ENCODE measurements at regions not wholly inside any gene's neighbourhood (a gene's known extent, or its start where the extent isn't known, plus 50 kb on each side); places are given as distances from the start of the nearest gene placed in this dataset.
A peak's percentile ranks its signal among the peaks of the same experiment; 100 is the strongest.

- H3K9me3 ChIP-seq (ENCODE audit: control insufficient read depth in 2 of 2, insufficient read depth in 1 of 2, low read length in 1 of 2) = no peaks in the 10 kb centered on the region
- H3K27ac ChIP-seq (ENCODE audit: low read depth in 1 of 2, low read length in 1 of 2) = no peak overlapping the region
- no peaks in the 10 kb centered on the region for H3K36me3 ChIP-seq (ENCODE audit: control insufficient read depth in 2 of 2, insufficient read depth in 2 of 2, low read length in 1 of 2)
- WGBS = 62% methylated on average over 3 of the region's 3 CpGs
- DNase-seq (ENCODE audit: low read depth in 6 of 9, low spot score in 9 of 9) = no peak
- H3K27me3 ChIP-seq (ENCODE audit: control insufficient read depth in 2 of 2, insufficient read depth in 1 of 2, low read length in 1 of 2) = no peaks in the 10 kb centered on the region
- H3K4me3 ChIP-seq (ENCODE audit: low read length in 2 of 2) = no peak overlapping the region
- no peaks in the 10 kb centered on the region for H3K4me1 ChIP-seq (ENCODE audit: control insufficient read depth in 2 of 2, insufficient read depth in 2 of 2, low read length in 2 of 2)
Measured at GRCh38 chr2:18083806-18084205, 205.3 kb downstream of the KCNS3 start.

DNA sequence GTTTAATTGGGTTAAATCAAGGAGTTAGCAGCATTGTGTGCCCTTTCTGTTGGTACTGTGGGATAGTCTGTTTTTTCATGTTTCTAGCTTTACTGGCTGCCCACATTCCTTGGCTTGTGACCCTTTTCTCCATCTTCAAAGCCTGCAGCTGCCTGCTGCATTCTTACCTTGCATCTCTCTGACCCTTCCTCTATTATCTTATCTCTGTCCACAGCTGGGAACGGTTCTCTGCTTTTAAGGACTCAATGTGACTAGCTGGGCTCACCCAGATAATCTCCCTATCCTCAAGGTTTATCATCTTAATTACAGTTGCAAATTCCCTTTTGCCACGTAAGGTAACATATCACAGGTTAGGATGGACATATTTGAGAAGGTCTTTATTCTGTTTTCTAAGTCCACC is 199.7 kb downstream of the KCNS3 start:
- Histone ChIP-seq H3K4me1 (ENCODE audit: control insufficient read depth in 2 of 2, insufficient read depth in 2 of 2, low read length in 2 of 2) (no peaks in the 10 kb centered on the region), H3K27me3 (ENCODE audit: control insufficient read depth in 2 of 2, insufficient read depth in 1 of 2, low read length in 1 of 2) (no peaks in the 10 kb centered on the region), H3K4me3 (ENCODE audit: low read length in 2 of 2) (no peak overlapping the region), H3K27ac (ENCODE audit: low read depth in 1 of 2, low read length in 1 of 2) (no peak overlapping the region), H3K9me3 (ENCODE audit: control insufficient read depth in 2 of 2, insufficient read depth in 1 of 2, low read length in 1 of 2) (no peaks in the 10 kb centered on the region), H3K36me3 (ENCODE audit: control insufficient read depth in 2 of 2, insufficient read depth in 2 of 2, low read length in 1 of 2) (no peaks in the 10 kb centered on the region)
- 88% methylated on average over 2 of the region's 2 CpGs for WGBS
- DNase-seq (ENCODE audit: low read depth in 6 of 9, low spot score in 9 of 9) = no peak

DNA sequence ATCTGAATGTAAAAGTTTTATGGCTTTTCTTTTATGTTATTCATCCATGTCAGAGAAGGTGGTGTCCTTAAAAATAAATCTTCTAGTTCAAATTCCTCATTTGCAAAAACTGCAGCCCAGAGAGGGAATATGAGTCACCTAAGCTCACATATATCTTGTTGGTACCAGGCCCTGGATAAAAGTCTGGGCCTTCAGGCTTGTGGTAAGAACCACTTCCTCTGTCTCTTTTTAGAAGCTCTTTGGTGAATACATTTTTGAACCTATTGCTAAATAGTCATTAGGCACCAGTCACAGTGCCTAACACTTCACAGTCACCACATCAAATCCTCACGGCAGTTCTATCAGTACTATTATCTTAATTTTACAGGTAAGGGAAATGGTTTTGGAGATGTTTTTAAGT is 199.2 kb downstream of the KCNS3 start:
- 14% methylated on average over 1 of the region's 1 CpG for WGBS
- peak in 2 of 9 donors; percentile 4 to 46 for DNase-seq (ENCODE audit: low read depth in 6 of 9, low spot score in 9 of 9)
- Histone ChIP-seq H3K9me3 (ENCODE audit: control insufficient read depth in 2 of 2, insufficient read depth in 1 of 2, low read length in 1 of 2) (no peaks in the 10 kb centered on the region), H3K27me3 (ENCODE audit: control insufficient read depth in 2 of 2, insufficient read depth in 1 of 2, low read length in 1 of 2) (no peaks in the 10 kb centered on the region), H3K4me3 (ENCODE audit: low read length in 2 of 2) (no peak overlapping the region), H3K36me3 (ENCODE audit: control insufficient read depth in 2 of 2, insufficient read depth in 2 of 2, low read length in 1 of 2) (no peaks in the 10 kb centered on the region), H3K4me1 (ENCODE audit: control insufficient read depth in 2 of 2, insufficient read depth in 2 of 2, low read length in 2 of 2) (no peaks in the 10 kb centered on the region), H3K27ac (ENCODE audit: low read depth in 1 of 2, low read length in 1 of 2) (no peak overlapping the region)

DNA sequence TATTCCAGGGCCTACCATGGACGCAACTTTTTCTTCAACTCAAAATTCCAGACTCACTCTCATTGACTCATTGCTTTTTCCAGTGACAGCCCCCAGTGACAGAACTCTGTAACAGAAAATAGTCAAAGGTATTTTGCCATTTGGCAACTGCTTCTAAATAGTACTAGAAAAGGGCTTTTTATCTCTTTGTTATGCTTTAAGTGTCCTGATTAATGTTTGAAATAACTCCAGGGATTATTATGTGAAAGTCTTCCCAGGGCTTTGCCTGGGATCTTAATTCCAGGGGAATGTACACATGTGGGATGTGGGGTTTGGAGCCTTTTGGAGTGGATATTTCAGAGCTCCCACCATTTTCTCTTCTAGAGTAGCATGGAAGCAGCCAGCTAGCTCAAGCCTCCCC is 198.8 kb downstream of the KCNS3 start:
- Histone ChIP-seq H3K4me3 (ENCODE audit: low read length in 2 of 2) (no peak overlapping the region), H3K9me3 (ENCODE audit: control insufficient read depth in 2 of 2, insufficient read depth in 1 of 2, low read length in 1 of 2) (no peaks in the 10 kb centered on the region), H3K27me3 (ENCODE audit: control insufficient read depth in 2 of 2, insufficient read depth in 1 of 2, low read length in 1 of 2) (no peaks in the 10 kb centered on the region), H3K36me3 (ENCODE audit: control insufficient read depth in 2 of 2, insufficient read depth in 2 of 2, low read length in 1 of 2) (no peaks in the 10 kb centered on the region), H3K4me1 (ENCODE audit: control insufficient read depth in 2 of 2, insufficient read depth in 2 of 2, low read length in 2 of 2) (no peaks in the 10 kb centered on the region), H3K27ac (ENCODE audit: low read depth in 1 of 2, low read length in 1 of 2) (no peak overlapping the region)
- no peak for DNase-seq (ENCODE audit: low read depth in 6 of 9, low spot score in 9 of 9)
- 0% methylated on average over 1 of the region's 1 CpG for WGBS

DNA sequence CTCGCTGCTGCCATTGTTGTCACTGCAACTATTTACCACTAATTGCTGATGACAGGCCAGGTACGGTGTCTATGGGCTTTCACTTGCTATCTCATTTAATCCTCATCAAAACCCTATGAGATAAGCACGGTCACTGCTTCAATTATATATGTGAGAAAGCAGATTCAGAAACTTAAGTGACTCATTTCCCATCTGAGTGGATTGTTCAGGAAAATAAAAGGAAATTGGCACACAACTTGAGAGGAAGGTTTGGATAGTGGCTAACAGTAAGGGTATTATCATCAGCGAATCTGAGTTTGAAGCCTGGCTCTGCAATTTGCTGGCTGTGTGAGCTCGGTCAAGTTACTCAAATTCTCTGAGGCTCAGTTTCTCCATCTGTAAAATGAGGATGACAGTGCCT is 196.0 kb downstream of the KCNS3 start:
- Histone ChIP-seq H3K27ac (ENCODE audit: low read depth in 1 of 2, low read length in 1 of 2) (no peak overlapping the region), H3K4me3 (ENCODE audit: low read length in 2 of 2) (no peak overlapping the region), H3K4me1 (ENCODE audit: control insufficient read depth in 2 of 2, insufficient read depth in 2 of 2, low read length in 2 of 2) (no peaks in the 10 kb centered on the region), H3K36me3 (ENCODE audit: control insufficient read depth in 2 of 2, insufficient read depth in 2 of 2, low read length in 1 of 2) (no peaks in the 10 kb centered on the region), H3K27me3 (ENCODE audit: control insufficient read depth in 2 of 2, insufficient read depth in 1 of 2, low read length in 1 of 2) (no peaks in the 10 kb centered on the region), H3K9me3 (ENCODE audit: control insufficient read depth in 2 of 2, insufficient read depth in 1 of 2, low read length in 1 of 2) (no peaks in the 10 kb centered on the region)
- DNase-seq (ENCODE audit: low read depth in 6 of 9, low spot score in 9 of 9) = no peak
- 95% methylated on average over 5 of the region's 5 CpGs for WGBS

DNA sequence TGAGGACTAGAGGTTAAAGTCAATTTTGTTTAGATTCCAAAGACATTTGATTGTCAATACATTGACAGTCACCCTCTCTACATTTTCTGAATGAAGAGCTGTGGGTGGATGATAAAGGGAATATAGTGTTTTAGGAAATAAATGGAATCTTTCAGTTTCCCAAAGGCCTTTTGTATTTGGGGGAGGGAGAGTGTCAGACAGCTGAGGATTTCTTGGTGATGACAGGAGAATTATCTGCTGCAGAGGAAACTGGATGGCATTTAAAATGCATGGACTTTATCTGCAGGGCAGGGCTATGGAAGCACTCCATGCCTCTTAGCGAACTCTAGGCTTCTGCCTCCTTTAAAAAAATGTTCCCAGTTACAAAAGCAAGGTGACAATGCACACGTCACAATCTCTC is 195.1 kb downstream of the KCNS3 start:
- 89% methylated on average over 2 of the region's 2 CpGs for WGBS
- Histone ChIP-seq H3K36me3 (ENCODE audit: control insufficient read depth in 2 of 2, insufficient read depth in 2 of 2, low read length in 1 of 2) (no peaks in the 10 kb centered on the region), H3K4me3 (ENCODE audit: low read length in 2 of 2) (no peak overlapping the region), H3K27me3 (ENCODE audit: control insufficient read depth in 2 of 2, insufficient read depth in 1 of 2, low read length in 1 of 2) (no peaks in the 10 kb centered on the region), H3K4me1 (ENCODE audit: control insufficient read depth in 2 of 2, insufficient read depth in 2 of 2, low read length in 2 of 2) (no peaks in the 10 kb centered on the region), H3K27ac (ENCODE audit: low read depth in 1 of 2, low read length in 1 of 2) (no peak overlapping the region), H3K9me3 (ENCODE audit: control insufficient read depth in 2 of 2, insufficient read depth in 1 of 2, low read length in 1 of 2) (no peaks in the 10 kb centered on the region)
- DNase-seq (ENCODE audit: low read depth in 6 of 9, low spot score in 9 of 9) = no peak

GRCh38 chr2:18067588-18068384 is 189.3 kb downstream of the KCNS3 start:
- no peaks in the 10 kb centered on the region for H3K27me3 ChIP-seq (ENCODE audit: control insufficient read depth in 2 of 2, insufficient read depth in 1 of 2, low read length in 1 of 2)
- no peaks in the 10 kb centered on the region for H3K36me3 ChIP-seq (ENCODE audit: control insufficient read depth in 2 of 2, insufficient read depth in 2 of 2, low read length in 1 of 2)
- H3K4me3 ChIP-seq (ENCODE audit: low read length in 2 of 2) = no peak overlapping the region
- 58% methylated on average over 9 of the region's 9 CpGs for WGBS
- no peak overlapping the region for H3K27ac ChIP-seq (ENCODE audit: low read depth in 1 of 2, low read length in 1 of 2)
- H3K4me1 ChIP-seq (ENCODE audit: control insufficient read depth in 2 of 2, insufficient read depth in 2 of 2, low read length in 2 of 2) = no peaks in the 10 kb centered on the region
- H3K9me3 ChIP-seq (ENCODE audit: control insufficient read depth in 2 of 2, insufficient read depth in 1 of 2, low read length in 1 of 2) = no peaks in the 10 kb centered on the region
- no peak for DNase-seq (ENCODE audit: low read depth in 6 of 9, low spot score in 9 of 9)

GRCh38 chr2:18066894-18067293 is 188.4 kb downstream of the KCNS3 start:
- no peaks in the 10 kb centered on the region for H3K4me1 ChIP-seq (ENCODE audit: control insufficient read depth in 2 of 2, insufficient read depth in 2 of 2, low read length in 2 of 2)
- no peaks in the 10 kb centered on the region for H3K9me3 ChIP-seq (ENCODE audit: control insufficient read depth in 2 of 2, insufficient read depth in 1 of 2, low read length in 1 of 2)
- WGBS = 84% methylated on average over 2 of the region's 2 CpGs
- no peak for DNase-seq (ENCODE audit: low read depth in 6 of 9, low spot score in 9 of 9)
- no peaks in the 10 kb centered on the region for H3K36me3 ChIP-seq (ENCODE audit: control insufficient read depth in 2 of 2, insufficient read depth in 2 of 2, low read length in 1 of 2)
- H3K27me3 ChIP-seq (ENCODE audit: control insufficient read depth in 2 of 2, insufficient read depth in 1 of 2, low read length in 1 of 2) = no peaks in the 10 kb centered on the region
- H3K4me3 ChIP-seq (ENCODE audit: low read length in 2 of 2) = no peak overlapping the region
- no peak overlapping the region for H3K27ac ChIP-seq (ENCODE audit: low read depth in 1 of 2, low read length in 1 of 2)

GRCh38 chr2:18066066-18066465 is 187.6 kb downstream of the KCNS3 start:
- no peak for DNase-seq (ENCODE audit: low read depth in 6 of 9, low spot score in 9 of 9)
- Histone ChIP-seq H3K36me3 (ENCODE audit: control insufficient read depth in 2 of 2, insufficient read depth in 2 of 2, low read length in 1 of 2) (no peaks in the 10 kb centered on the region), H3K27ac (ENCODE audit: low read depth in 1 of 2, low read length in 1 of 2) (no peak overlapping the region), H3K27me3 (ENCODE audit: control insufficient read depth in 2 of 2, insufficient read depth in 1 of 2, low read length in 1 of 2) (no peaks in the 10 kb centered on the region), H3K9me3 (ENCODE audit: control insufficient read depth in 2 of 2, insufficient read depth in 1 of 2, low read length in 1 of 2) (no peaks in the 10 kb centered on the region), H3K4me1 (ENCODE audit: control insufficient read depth in 2 of 2, insufficient read depth in 2 of 2, low read length in 2 of 2) (no peaks in the 10 kb centered on the region), H3K4me3 (ENCODE audit: low read length in 2 of 2) (no peak overlapping the region)
- WGBS = 95% methylated on average over 5 of the region's 5 CpGs

All from thymus (tissue), 11 donors.